Inflammatory macrophage treated with lipopolysaccharide for 4 hours (primary cell): ENCODE measurements at regions not wholly inside any gene's neighbourhood (a gene's known extent, or its start where the extent isn't known, plus 50 kb on each side); places are given as distances from the start of the nearest gene placed in this dataset.
"Not testable (repeated sequence)": the region's sequence is repeated elsewhere in the genome, so short reads cannot be mapped to it uniquely, and the experiment has no call there.

Experiments
- DNase-seq: peaks from one replicate; pipeline ENCODE4 v3.0.0-alpha.2; 2020

GRCh38 chr5:99037668-99038067 lies 108.9 kb upstream of the CHD1 start:
- no peak for DNase-seq

GRCh38 chr5:99035942-99036341 lies 107.1 kb upstream of the CHD1 start:
- no peak for DNase-seq

GRCh38 chr5:99034336-99034735 lies 105.5 kb upstream of the CHD1 start:
- no peak for DNase-seq

GRCh38 chr5:99033014-99033900 lies 104.5 kb upstream of the CHD1 start:
- peak; percentile 49 for DNase-seq

GRCh38 chr5:99032234-99033013 lies 103.6 kb upstream of the CHD1 start:
- peak; percentile 72 for DNase-seq

- DNase-seq = peak; percentile 84
Measured at GRCh38 chr5:99030906-99031440, 102.2 kb upstream of the CHD1 start.

GRCh38 chr5:99029172-99029571 lies 100.4 kb upstream of the CHD1 start:
- no peak for DNase-seq

- not testable (repeated sequence) for DNase-seq
Measured at GRCh38 chr5:99028170-99028569, 99.4 kb upstream of the CHD1 start.

- peak; percentile 54 for DNase-seq
Measured at GRCh38 chr5:99025298-99026045, 96.7 kb upstream of the CHD1 start.

- peak; percentile 43 for DNase-seq
Measured at GRCh38 chr5:99023330-99023729, 94.5 kb upstream of the CHD1 start.

GRCh38 chr5:99022250-99022649 lies 93.4 kb upstream of the CHD1 start:
- no peak for DNase-seq

- DNase-seq = no peak
Measured at GRCh38 chr5:99020698-99021048, 91.9 kb upstream of the CHD1 start.

GRCh38 chr5:99019812-99020697 lies 91.2 kb upstream of the CHD1 start:
- peak; percentile 55 for DNase-seq

GRCh38 chr5:99019254-99019653 lies 90.4 kb upstream of the CHD1 start:
- no peak for DNase-seq

- DNase-seq = no peak
Measured at GRCh38 chr5:99010294-99010693, 81.5 kb upstream of the CHD1 start.

GRCh38 chr5:99008009-99008408 lies 79.2 kb upstream of the CHD1 start:
- peak; percentile 32 for DNase-seq

GRCh38 chr5:99005506-99005905 lies 76.7 kb upstream of the CHD1 start:
- no peak for DNase-seq

GRCh38 chr5:99004960-99005359 lies 76.2 kb upstream of the CHD1 start:
- DNase-seq = peak; percentile 92

- DNase-seq = peak; percentile 81
Measured at GRCh38 chr5:99000876-99001275, 72.1 kb upstream of the CHD1 start.

- no peak for DNase-seq
Measured at GRCh38 chr5:99000221-99000620, 71.4 kb upstream of the CHD1 start.

- DNase-seq = no peak
Measured at GRCh38 chr5:98999631-99000030, 70.8 kb upstream of the CHD1 start.

GRCh38 chr5:98997000-98997399 lies 68.2 kb upstream of the CHD1 start:
- no peak for DNase-seq
